ENCODE measurements at regions not wholly inside any gene's neighbourhood (a gene's known extent, or its start where the extent isn't known, plus 50 kb on each side); places are given as distances from the start of the nearest gene placed in this dataset.
"Not testable (repeated sequence)": the region's sequence is repeated elsewhere in the genome, so short reads cannot be mapped to it uniquely, and the experiment has no call there.

DNA sequence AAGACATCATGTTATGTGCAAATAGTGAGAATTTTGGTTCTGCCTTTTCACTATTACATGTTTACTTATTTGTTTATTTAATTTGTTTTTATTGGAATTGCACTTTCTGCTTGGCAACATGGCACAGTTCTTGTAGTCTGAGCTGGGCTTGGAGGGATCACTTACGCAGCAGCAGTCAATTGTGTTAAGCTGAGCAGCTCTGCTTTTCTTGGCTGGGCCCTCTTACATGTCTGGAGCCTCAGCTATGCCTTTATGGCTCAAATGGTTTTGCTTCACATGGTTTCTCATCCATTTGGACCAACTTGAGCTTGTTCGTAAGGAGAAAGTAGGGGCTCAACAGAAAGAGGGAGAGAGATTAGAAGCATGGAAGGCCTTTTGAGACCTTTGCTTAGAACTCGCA, 327.5 kb upstream of the EPHA7 start:
- DNase-seq: no peak

DNA sequence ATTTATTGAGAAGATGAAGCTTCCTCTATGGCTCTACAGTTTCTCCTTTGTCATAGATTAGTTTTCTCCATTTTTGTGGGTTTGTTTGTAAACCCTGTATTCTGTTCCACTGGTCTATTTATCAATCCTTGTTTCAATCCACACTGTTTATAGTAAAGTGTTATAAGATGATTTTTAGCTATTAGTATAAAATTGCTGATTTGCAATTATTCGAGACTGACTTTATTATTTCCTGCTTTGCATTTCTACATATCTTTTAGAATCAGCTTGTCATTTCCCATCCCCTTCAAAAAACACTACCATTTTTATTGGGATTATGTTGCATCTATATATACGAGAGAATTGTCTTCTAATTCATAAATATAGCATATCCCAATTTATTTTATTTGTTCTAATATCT, 325.9 kb upstream of the EPHA7 start:
- no peak for DNase-seq

DNA sequence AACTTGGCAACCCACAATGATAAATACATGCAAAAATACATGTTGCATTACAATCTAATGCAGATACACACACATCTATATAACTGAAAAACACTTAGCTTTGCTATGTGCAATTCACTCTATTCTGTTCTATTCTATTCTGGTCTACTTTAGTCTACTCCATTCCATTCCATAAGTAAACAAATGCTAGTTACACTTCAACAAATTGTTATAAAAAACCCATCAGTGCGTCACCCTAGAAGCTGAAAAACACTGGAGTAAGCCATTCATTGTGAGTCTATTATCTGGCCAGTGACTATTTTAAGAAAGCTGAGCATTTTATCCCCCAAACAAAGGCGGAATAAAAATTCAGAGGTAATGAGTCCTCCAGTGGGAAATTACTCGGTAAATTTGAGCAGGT, 315.7 kb upstream of the EPHA7 start:
- no peak for DNase-seq

DNA sequence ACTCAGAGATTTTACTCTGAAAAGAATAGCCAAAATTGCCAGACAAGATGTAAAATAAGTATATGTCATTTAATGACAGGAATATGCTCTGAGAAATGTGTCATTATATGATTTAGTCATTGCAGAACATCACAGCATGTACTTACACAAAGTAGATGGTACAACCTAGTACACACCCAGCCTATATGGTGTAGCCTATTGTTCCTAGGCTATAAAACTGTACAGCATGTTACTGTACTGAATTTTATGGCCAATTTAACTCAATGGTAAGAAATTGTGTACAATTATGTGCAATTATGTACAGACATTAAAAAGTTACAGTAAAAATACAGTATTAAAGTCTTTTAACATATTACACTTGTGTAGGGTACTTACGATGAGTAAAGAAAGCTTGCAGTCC, 311.9 kb upstream of the EPHA7 start:
- DNase-seq: no peak

DNA sequence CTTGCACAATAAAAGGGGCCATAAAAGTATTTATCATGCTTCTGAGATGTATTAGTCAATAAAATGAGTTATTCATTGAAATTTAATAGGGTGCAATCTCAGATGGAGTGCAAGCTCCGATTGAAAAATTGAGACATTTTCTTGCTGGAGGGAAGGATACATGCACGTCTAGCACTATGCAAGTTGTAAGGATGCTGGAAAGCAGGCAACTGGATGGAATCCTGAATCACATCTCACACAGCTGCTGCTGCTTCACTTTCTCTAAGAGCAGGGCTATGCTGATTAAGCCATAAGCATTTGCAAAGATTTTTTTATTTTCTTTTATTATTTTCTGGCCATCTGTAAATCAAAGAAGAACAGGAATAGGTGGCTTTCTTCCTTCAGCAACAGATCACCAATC, 308.8 kb upstream of the EPHA7 start:
- DNase-seq: no peak

DNA sequence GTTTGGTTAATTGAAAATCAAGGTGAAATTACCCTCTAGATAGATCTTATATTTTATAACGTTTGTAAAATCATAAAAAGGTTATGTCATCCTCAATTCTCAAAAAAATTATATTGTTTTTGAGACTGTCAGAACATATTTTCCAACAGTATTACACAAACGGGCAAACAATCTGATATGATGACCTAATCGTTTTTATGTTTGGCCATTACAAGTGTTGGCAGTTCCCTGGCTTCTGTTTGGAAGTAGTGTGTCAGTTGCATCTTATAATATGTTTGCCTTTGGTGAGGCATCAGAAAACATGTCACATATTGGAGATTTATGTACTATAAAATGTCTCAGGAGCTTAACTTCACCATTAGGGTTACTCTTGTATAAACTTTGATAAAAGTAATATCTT, 308.1 kb upstream of the EPHA7 start:
- no peak for DNase-seq

DNA sequence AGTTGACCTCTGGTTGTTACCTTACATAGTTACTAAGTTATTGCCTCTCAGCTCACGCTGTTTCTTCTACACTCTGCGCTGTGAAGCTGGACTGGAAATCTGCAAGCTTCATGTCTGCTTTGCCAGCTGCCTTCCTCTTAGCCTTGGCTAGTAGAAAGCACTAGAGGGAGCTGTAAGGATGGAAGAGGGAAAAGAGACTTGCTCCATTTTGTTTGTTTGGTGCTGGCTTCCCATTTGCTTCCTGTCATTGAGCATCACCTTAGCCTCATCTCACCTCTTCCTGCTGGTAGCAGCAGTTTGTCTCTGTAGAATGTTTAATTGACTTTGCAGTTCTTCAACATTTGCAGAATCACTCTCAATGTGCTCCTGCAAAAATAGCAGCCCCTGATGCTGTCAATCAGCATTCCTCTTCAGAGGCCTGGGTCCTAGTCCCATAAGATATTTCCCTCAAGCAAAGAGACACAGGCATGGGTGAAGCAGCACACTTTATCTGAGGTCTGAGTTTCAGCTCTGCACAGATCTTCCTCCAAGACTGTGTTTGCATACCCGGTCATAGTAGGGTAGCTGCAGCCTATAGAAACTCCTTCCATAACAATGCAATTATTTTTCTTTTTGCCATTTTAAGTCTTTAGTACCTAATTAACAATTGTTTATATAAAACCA, 302.2 kb upstream of the EPHA7 start:
- DNase-seq: no peak

DNA sequence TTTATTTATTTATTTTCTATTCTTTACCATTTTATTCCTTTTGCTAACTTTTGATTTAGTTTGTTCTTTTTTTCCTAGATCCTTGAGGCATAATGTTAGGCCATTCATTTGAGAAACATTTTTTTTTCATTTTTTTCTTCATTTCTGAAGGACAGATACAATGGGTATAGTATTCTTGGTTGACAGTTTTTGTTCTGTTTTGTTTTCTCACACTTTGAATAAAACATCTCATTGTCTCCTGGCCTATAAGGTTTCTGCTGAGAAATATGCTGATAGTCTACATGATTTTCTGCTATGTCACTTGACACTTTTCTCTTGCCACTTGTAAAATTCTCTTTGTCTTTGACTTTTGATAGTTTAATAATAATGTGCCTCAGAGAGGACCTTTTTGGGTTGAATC, 294.6 kb upstream of the EPHA7 start:
- DNase-seq: no peak

DNA sequence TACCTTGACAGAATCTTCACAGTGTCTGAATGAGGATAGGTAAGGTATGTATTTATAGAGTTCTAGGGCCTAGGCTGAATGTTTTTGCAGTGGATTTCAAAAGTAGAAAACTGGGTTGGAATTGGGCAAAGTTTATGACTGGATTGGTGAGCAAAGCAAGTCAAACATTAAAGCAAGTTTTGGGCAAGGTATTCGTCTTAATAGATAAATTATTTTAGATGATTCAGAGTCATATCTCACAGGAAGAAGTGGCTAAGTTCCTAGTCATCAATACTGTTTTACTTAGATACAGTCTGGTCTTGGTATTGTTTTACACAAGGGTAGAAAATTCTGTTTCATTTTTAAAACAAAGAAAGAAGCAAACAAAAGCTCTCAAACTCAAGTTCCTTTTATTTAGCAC, 284.1 kb upstream of the EPHA7 start:
- DNase-seq: no peak

DNA sequence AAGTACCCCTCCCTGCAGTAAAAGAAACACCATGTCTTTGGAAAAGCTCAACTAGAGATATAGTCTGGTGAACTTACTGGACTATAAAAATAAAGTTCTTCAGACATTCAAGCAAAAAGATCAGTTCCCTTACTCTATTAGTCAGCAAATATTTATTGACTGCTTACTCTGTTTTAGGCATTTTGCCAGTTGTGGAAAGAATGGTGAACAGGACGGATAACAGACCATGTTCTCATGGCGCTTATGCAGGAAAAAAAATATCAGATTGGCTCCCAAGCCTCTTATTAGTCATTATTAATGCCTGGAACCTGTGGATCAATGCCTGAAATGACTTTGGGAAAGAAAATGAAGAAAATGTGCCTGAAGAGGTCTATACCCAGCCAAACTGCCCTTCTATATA, 282.2 kb upstream of the EPHA7 start:
- no peak for DNase-seq

DNA sequence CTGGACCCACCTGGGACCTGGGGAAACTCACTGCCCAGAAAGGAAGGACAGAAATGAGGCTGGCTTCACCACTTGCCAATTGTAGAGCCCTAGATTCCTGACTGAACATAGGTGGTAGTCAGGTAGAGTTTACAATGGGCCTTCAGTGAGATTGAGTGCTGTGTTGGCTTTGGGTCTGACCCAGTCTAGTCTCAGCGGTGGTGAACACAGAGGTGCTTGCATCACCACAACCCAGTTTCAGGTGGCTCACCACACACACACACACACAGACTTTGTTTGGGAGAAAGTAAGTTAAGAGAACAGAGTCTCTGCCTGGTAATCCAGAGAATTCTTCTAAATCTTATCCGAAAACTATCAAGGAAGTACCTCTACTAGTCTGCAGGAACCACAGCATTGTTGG, 266.1 kb upstream of the EPHA7 start:
- no peak for DNase-seq

DNA sequence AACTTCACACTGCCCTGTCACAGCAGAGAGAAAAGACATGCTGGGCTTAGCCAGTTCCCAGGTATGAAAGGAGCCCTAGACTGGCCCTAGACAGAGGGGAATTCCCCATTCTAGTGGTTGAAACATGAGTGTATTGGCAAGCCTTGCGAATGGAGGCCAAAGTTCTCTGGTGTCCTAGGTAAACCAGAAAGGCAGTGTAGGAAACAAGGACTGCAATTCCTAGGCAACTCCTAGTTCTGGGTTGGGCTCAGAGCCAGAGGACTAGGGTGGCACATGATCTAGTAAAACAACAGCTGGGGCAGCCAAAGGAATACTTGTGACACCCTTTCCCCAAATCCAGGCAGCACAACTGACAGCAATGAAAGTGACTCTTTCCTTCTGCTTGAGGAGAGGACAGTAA, 265.0 kb upstream of the EPHA7 start:
- no peak for DNase-seq

DNA sequence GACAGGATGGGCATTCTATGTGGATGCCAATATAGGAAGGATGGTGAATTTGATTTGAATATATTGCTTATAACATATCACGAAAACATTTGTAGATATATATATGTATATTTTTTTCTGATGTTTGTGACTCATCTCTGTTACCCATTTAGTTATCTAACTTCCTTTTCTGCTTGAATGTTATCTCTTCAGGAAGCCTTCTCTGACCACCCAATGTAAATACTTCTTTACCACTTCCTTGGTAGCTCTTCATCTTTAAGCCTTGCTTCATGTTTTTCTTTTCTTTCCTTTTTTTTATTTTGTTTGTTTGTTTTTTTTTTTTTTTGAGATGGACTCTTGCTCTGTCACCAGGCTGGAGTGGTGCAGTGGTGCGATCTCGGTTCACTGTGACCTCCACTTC, 260.5 kb upstream of the EPHA7 start:
- no peak for DNase-seq

DNA sequence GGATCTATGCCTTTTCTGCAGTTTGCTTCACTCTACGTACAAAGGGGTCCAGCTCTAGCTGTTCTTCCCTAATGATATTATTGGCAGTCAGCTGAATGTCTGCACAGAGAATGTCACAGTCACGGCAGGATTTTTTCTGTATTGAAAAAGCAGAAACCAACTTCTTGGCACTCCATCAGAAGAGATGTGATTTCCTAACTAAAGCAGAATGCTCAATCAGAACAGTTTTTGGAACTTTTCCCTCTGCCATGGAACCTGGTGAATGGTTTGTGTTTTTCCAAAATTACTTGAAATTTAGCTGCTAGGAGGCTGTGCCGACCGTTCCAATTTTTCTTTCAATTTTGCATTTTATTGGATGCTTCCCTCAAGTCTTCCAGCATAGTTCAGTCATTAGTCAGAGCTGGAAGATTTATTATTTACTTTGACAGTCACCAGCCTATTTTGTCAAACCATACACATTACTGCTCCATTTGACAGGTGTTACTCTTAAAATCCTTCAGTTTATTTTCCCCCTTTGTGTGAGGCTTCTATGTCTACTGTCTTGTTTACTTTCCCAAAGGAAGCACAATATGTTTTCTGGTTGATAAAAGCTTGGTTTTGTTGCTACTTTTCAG, 259.6 kb upstream of the EPHA7 start:
- DNase-seq: no peak

DNA sequence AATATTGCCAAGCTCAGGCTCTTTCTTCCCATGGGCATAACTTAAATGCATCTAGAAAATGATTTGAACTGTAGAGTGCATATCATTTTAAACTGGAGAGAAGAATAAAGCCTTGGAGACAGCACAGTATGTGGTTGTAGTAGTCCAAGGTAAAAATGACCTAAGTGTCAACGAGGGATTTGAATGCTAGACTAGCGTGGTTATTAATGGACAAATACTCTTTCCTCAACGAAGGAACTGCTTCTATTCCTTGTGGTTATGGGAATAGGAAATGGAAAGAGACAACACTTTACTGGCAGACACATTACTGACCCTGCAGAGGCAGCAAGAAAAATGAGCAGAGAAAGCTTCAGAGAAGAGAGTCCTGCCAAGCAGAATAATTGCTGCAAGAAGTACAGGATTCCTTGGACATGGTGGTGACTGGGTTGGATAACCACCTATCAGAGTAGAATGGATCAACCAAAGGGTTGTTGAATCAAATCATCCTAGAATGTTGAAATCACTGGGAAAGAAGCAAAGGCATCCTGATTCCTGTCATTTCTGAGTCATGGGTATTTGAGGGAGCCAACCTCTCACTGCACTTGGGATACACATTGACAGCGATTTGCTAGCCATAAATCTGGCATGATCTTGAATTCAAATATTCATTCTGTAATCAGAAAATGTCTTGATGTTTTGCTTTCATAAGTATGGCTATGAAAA, 258.1 kb upstream of the EPHA7 start:
- no peak for DNase-seq

DNA sequence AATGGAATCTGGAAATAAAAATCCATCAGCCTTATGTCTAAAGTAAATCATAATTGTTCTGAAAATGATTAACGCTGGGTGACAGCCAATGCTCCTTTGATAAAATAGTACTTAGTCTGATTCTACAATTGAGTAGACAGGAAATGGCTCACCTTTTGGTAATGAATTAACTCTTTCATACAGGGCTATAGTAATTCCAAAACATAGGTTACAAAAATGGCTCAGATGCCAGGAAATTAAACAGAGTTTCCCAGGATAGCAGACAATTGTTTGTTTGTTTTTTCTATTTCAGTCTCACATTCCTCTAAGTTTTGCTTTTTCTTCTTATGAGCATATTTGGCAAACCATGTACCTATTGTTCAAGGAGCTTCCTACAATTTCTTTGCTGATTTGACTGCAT, 257.2 kb upstream of the EPHA7 start:
- DNase-seq: no peak

DNA sequence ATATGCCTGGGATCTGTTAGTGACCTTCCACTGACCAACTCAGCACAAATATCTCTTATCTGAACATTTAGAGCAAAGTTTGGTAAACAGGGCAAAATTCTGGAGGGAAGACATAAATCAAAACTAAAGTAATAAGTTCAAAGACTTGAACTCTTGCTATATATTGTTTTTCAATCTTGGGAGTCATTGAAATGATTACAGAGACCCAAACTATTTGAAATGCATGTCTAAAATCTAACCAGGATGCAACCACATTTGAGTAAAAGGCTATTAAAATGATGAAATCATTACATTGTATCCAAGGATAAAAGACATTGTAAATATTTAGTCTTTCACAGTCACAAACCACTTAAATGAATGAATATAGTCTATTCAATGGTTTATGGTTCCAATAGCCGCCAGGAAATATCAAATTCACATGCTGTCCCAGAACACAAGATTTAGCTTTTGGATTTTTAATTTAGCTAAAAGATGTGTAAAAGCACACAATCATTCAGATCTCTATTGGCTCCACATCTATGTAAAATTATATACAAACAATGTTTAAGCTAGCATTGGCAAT, 256.6 kb upstream of the EPHA7 start:
- DNase-seq: no peak

DNA sequence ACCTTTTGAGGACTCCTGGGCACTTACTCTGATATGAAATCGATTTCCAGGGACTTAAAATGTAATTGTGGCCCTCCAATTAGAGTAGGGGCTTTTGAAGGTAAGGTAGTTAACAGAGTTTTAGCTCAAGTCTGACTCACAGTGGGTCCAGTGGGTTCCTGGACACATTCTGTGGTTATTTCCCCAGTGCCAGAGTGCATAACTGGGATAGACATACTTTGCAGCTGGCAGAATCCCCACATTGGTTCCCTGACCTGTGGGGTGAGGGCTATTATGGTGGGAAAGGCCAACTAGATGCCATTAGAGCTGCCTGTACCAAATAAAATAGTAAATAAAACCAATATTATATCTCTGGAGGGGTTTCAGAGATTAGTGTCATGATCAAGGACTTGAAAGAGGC, 243.8 kb upstream of the EPHA7 start:
- no peak for DNase-seq

DNA sequence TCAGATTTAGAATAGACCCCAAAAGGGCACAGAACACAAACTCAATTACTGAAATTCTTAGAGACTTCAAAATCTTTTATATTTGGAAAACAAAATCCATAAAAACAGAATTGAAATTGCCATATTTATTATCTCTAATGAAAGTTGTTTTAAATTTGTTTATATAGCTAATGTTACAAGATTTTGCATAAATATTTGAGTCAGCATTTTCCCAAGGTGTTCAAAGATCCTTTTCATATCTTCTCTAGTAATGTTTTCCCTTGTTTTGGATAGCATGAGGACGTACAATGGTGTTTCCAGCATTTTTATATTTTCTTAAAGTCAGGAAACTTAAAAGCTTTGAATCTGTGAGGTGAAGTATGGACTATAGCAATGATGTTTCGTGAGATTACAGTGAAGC, 235.2 kb upstream of the EPHA7 start:
- no peak for DNase-seq

DNA sequence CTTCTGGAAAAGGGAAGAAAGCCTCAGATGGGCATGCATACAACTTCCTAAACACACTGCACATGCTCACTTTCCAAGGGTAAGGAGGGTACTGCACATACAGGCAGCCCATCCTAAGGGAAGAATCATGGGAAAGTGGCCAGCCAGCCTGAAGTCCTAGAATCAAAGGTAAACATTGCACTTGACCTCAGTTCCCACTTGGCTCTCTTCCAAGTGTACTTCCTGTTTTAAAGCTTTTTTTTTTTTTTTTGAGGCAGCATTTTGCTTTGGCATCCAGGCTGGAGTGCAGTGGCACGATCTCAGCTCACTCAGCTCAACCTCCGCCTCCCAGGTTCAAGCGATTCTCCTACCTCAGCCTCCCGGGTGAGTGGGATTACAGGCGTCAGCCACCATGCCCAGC, 225.3 kb upstream of the EPHA7 start:
- no peak for DNase-seq

DNA sequence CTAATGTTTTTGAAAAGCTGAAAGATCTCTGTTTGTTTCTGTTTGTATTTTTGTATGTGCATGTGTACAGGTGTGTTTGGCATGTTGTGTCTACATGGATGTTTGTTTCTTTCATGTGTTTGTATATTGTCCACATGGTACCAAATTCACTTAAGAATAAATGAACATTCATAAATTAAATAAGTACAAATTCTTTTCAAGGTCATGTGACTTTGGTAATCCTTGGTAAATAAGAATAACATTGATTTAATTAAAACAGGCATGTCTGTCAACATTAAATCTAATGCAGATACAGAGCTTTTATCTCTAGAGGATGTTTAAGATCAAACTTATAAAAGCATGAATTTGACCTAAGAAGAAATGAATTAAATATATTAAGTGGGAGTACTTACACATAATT, 219.8 kb upstream of the EPHA7 start:
- no peak for DNase-seq

DNA sequence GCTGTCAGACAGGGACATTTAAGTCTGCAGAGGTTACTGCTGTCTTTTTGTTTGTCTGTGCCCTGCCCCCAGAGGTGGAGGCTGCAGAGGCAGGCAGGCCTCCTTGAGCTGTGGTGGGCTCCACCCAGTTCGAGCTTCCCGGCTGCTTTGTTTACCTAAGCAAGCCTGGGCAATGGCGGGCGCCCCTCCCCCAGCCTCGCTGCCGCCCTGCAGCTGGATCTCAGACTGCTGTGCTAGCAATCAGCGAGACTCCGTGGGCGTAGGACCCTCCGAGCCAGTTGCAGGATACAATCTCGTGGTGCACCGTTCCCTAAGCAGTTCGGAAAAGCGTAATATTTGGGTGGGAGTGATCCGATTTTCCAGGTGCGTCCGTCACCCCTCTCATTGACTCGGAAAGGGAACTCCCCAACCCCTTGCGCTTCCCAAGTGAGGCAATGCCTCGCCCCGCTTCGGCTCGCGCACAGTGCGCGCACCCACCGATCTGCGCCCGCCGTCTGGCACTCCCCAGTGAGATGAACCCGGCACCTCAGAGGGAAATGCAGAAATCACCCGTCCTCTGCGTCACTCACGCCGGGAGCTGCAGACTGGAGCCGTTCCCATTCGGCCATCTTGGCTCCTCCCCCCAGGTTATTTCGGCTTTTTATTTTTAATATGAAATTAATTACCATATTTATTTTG, 217.8 kb upstream of the EPHA7 start:
- not testable (repeated sequence) for DNase-seq

DNA sequence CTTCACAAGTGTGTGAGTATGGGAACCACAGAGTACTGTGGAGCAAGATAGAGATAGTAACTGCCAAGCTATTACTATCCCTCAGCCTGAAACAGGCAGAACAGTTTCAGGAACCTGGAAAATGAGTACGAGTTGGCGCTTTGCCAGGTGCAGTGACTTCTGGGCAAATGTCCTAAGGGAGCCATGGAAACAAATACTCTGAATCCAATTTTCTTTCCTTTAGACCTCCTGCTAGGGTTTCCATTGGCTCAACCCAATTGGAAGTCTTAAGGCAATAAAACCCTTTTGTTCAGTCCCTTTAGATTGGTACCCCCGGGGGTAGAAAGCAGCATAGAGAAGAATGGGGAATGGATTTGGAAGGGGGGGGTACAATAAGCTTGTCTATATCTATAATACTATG, 205.0 kb upstream of the EPHA7 start:
- no peak for DNase-seq

DNA sequence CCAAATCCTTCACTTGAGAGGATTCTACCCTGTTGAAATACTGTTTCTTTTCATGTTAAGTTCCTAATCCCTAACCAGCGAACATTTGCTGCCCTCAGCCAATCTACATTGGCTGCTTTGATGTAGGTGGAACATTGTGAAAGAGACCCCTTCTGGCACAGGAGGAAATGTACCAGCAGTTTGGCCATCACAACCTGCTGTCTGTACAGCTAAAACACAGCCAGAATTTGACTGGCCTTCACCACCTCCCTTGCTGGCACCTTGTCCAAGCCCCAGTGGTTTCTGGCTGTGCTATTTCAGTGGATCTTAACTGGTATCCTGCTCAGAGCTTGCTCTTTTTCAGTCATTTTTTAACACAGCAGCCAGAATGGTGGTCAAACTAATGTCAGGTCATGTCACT, 202.1 kb upstream of the EPHA7 start:
- no peak for DNase-seq
